ENCODE measurements at regions not wholly inside any gene's neighbourhood (a gene's known extent, or its start where the extent isn't known, plus 50 kb on each side); places are given as distances from the start of the nearest gene placed in this dataset.

GRCh38 chr17:13851889-13852288 is 217.4 kb upstream of the COX10 start:
- TF ChIP-seq CTCF (IDR thresholded peaks at IDR 0.05) (no peak), POLR2A (IDR thresholded peaks at IDR 0.05) (no peak)

Measured in thyroid gland (tissue), 4 donors.